Ectodermal cell (in vitro differentiated cells): ENCODE measurements at regions not wholly inside any gene's neighbourhood (a gene's known extent, or its start where the extent isn't known, plus 50 kb on each side); places are given as distances from the start of the nearest gene placed in this dataset.

Experiments
- H3K27ac ChIP-seq: 2 replicates; pipeline ENCODE4 v1.7.0; 2013; ENCODE audit warnings: mild to moderate bottlenecking, low read depth, low read length; ENCODE audit not compliant: insufficient read depth, poor library complexity, severe bottlenecking
- H3K27me3 ChIP-seq: 2 replicates; pipeline ENCODE4 v1.7.0; 2013; ENCODE audit warnings: mild to moderate bottlenecking, low read length; ENCODE audit not compliant: insufficient read depth, control insufficient read depth, poor library complexity, severe bottlenecking
- H3K36me3 ChIP-seq: one replicate; pipeline ENCODE4 v1.7.0; 2013; ENCODE audit warnings: low read length; ENCODE audit not compliant: control insufficient read depth, insufficient read depth
- H3K4me1 ChIP-seq: one replicate; pipeline ENCODE4 v1.7.0; 2013; ENCODE audit warnings: low read length; ENCODE audit not compliant: control insufficient read depth, insufficient read depth
- H3K4me3 ChIP-seq: 2 replicates; pipeline ENCODE4 v1.7.0; 2013; ENCODE audit warnings: low read depth, low read length, control low read depth; ENCODE audit not compliant: insufficient read depth
- H3K9me3 ChIP-seq: 2 replicates; pipeline ENCODE4 v1.7.0; 2013; ENCODE audit warnings: mild to moderate bottlenecking, low read length, moderate library complexity; ENCODE audit not compliant: control insufficient read depth
- WGBS, 2 experiments: methylation state at CpG; one replicate each; pipeline ENCODE4 v1.1.7; 2013; ENCODE audit warnings: missing lambda C conversion rate in 2 of 2; 5-methylcytosine and 5-hydroxymethylcytosine counted together

DNA sequence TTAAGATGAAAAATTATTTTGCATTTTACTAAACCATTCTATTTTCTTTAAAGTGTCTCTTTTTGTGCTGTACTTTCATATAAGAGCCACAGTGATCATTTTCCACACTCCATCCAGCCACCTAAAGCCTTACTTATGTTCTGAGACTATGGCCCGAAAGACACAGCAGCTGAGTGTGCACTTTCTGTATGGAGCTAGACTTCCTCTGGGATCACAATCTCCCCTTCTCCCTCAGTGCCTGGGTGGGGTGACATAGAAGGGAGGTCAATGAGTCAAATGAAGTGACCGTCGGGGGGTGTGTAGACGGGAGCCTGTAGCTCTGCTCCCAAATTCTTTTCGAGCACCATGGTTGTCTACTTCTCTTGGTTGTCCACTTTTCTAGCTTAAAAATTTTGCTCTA, 97.8 kb upstream of the ARL4C start:
- no peak overlapping the region for H3K4me3 ChIP-seq
- H3K27ac ChIP-seq, result no peak overlapping the region
- WGBS, 2 experiments, result 94 to 97% methylated on average over 5 of the region's 5 CpGs
- H3K9me3 ChIP-seq, result no peaks in the 10 kb centered on the region
- no peaks in the 10 kb centered on the region for H3K27me3 ChIP-seq
- no peaks in the 10 kb centered on the region for H3K36me3 ChIP-seq
- peaks cover 14% of the 10 kb centered on the region for H3K4me1 ChIP-seq

DNA sequence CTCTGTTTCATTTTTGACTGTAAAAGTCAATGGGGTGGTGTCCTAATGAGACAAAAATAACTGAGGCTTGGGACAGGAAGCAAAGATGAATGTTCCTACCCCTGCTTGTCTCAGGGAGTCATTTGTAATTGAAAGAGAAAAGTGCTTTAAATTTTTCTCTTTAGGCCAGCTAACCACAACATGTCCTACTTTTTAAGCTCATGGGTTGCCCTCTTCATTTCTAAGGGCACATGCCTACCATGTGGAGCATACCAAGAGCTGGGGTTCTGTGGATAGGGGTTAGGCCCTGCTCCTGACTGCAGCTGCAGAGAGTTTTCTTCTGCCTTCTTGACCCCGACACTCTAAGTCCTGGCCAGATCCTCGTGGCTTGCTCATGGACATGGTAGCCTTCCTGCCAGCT, 96.8 kb upstream of the ARL4C start:
- Histone ChIP-seq H3K9me3 (no peaks in the 10 kb centered on the region), H3K36me3 (no peaks in the 10 kb centered on the region), H3K4me3 (no peak overlapping the region), H3K27me3 (no peaks in the 10 kb centered on the region), H3K4me1 (peaks cover 14% of the 10 kb centered on the region), H3K27ac (no peak overlapping the region)
- 92 to 94% methylated on average over 2 of the region's 2 CpGs for WGBS, 2 experiments

- no peak overlapping the region for H3K27ac ChIP-seq
- H3K4me1 ChIP-seq, result peaks cover 14% of the 10 kb centered on the region
- H3K4me3 ChIP-seq, result no peak overlapping the region
- WGBS, 2 experiments, result 95 to 97% methylated on average over 5 of the region's 5 CpGs
- H3K27me3 ChIP-seq, result no peaks in the 10 kb centered on the region
- H3K9me3 ChIP-seq, result no peaks in the 10 kb centered on the region
- H3K36me3 ChIP-seq, result no peaks in the 10 kb centered on the region
These were observed 95.7 kb upstream of the ARL4C start for GRCh38 chr2:234592541-234592940.

DNA sequence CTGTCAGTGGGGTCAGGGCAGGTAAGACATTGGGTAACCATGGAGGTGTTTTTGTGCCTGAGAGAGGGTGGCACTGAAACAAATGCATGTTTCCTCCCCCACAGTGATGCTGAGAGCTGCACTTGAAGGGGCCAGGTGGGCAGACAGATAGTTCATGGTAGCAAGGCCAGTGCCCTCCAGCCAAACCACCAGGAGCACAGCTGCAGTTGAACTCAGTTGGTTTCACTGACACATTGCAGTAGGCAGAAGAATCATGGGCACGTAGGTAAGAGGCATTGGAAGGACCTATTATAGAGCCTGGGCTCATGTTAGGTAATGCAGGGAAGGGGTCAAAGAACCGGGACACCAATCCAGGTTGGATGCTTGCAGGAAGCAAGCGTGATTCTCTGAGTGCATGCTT, 93.2 kb upstream of the ARL4C start:
- no peaks in the 10 kb centered on the region for H3K4me1 ChIP-seq
- H3K27ac ChIP-seq, result no peak overlapping the region
- WGBS, 2 experiments, result 93 to 98% methylated on average over 3 of the region's 3 CpGs
- H3K27me3 ChIP-seq, result no peaks in the 10 kb centered on the region
- no peaks in the 10 kb centered on the region for H3K36me3 ChIP-seq
- H3K4me3 ChIP-seq, result no peak overlapping the region
- H3K9me3 ChIP-seq, result no peaks in the 10 kb centered on the region

DNA sequence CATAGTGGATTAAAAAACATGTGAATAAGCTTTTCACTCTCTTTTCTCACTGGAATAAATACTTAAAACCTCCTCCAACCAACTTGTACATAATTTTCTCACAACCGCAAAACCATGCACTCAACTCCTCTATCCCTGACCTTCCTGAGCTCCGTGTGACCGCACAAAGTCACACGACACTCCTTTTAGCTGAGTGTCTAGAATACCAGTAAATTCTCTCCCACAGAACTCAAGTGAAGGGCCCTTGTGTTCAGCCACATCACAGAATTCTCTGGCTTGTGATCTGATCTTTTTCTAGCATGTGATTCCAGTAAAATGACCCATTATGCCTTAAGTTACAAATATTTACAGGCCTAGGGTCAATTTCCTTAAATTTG, 91.2 kb upstream of the ARL4C start:
- Histone ChIP-seq H3K27me3 (no peaks in the 10 kb centered on the region), H3K9me3 (no peaks in the 10 kb centered on the region), H3K4me3 (no peak overlapping the region), H3K36me3 (no peaks in the 10 kb centered on the region), H3K27ac (no peak overlapping the region), H3K4me1 (no peaks in the 10 kb centered on the region)
- 93 to 95% methylated on average over 4 of the region's 4 CpGs for WGBS, 2 experiments

GRCh38 chr2:234587341-234588053, 90.6 kb upstream of the ARL4C start:
- Histone ChIP-seq H3K27ac (no peak overlapping the region), H3K4me3 (no peak overlapping the region), H3K9me3 (no peaks in the 10 kb centered on the region), H3K36me3 (no peaks in the 10 kb centered on the region), H3K27me3 (no peaks in the 10 kb centered on the region), H3K4me1 (no peaks in the 10 kb centered on the region)
- WGBS, 2 experiments, result 66 to 81% methylated on average over 6 of the region's 6 CpGs

GRCh38 chr2:234583331-234583730, 86.5 kb upstream of the ARL4C start:
- Histone ChIP-seq H3K4me3 (no peak overlapping the region), H3K36me3 (no peaks in the 10 kb centered on the region), H3K27ac (no peak overlapping the region), H3K9me3 (no peaks in the 10 kb centered on the region), H3K4me1 (peaks cover 12% of the 10 kb centered on the region), H3K27me3 (no peaks in the 10 kb centered on the region)
- WGBS, 2 experiments, result 95 to 96% methylated on average over 4 of the region's 4 CpGs

DNA sequence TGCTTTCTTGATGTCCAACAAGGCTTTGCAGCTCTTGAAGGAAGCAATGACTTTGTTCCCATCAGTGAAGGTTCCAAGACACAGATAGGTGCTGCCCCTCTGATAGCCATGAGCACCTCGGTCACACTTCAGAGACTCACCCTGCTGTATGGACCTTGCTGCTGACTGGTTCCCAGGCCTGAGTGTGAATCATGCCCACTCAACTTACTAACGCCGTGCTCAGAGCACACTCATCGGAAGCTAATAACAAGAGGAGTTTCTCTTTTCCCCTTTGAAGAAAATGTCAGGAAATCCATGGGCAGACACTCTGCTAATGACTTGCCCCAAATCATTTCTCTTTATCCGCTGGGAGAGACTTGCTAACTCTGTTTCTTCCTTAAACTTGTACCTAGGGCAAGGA, 83.8 kb upstream of the ARL4C start:
- H3K36me3 ChIP-seq, result no peaks in the 10 kb centered on the region
- H3K27ac ChIP-seq, result no peak overlapping the region
- no peaks in the 10 kb centered on the region for H3K9me3 ChIP-seq
- H3K27me3 ChIP-seq, result no peaks in the 10 kb centered on the region
- WGBS, 2 experiments, result 95% methylated on average over 5 of the region's 5 CpGs
- peaks cover 12% of the 10 kb centered on the region for H3K4me1 ChIP-seq
- no peak overlapping the region for H3K4me3 ChIP-seq

DNA sequence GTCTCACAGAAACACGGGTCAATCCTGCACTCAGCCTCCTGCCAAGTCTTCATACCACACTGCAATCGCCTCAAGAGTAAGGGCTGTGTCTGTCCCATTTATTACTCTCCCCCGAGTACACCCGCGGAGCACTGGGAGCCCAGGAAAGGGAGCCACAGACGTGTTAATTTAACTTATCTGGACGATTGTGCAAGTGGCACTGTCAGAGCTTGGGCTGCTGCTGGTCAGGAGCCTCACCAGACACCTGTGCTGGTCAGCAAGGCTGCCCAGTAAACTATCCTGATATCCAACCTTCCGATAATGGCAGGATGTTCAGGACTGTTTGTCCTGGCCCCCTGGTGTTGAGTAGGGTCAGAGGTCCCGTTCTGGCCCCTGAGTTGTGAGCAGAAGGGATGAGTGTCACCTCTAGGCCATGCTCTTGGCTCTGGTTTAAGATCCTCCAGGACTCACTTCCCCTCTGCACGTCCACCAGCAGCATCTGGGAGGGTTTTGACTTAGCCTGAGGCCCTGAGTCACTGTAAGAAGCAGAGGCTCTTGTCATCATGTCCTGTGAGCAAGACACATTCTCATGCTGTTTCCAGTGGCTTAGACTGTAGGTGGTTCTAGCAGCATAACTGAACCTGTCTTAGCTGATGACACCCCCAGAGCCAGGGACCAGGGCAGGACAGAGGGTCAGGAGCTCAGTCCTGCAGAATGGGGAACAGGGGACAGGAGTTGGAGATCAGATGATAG, 82.5 kb upstream of the ARL4C start:
- Histone ChIP-seq H3K4me3 (no peak overlapping the region), H3K36me3 (no peaks in the 10 kb centered on the region), H3K27me3 (no peaks in the 10 kb centered on the region), H3K9me3 (no peaks in the 10 kb centered on the region), H3K4me1 (peaks cover 12% of the 10 kb centered on the region), H3K27ac (no peak overlapping the region)
- WGBS, 2 experiments, result 93% methylated on average over 10 of the region's 10 CpGs

- H3K27ac ChIP-seq, result no peak overlapping the region
- H3K36me3 ChIP-seq, result no peaks in the 10 kb centered on the region
- H3K4me3 ChIP-seq, result no peak overlapping the region
- WGBS, 2 experiments, result 88 to 94% methylated on average over 2 of the region's 2 CpGs
- no peaks in the 10 kb centered on the region for H3K9me3 ChIP-seq
- H3K27me3 ChIP-seq, result no peaks in the 10 kb centered on the region
- peaks cover 12% of the 10 kb centered on the region for H3K4me1 ChIP-seq
These were observed 81.5 kb upstream of the ARL4C start for GRCh38 chr2:234578389-234578788.
